ENCODE measurements at regions not wholly inside any gene's neighbourhood (a gene's known extent, or its start where the extent isn't known, plus 50 kb on each side); places are given as distances from the start of the nearest gene placed in this dataset.
"Not testable (repeated sequence)": the region's sequence is repeated elsewhere in the genome, so short reads cannot be mapped to it uniquely, and the experiment has no call there.

- Histone ChIP-seq H3K27ac (ENCODE audit: low read depth, low read length) (no peak overlapping the region), H3K9me3 (ENCODE audit: control insufficient read depth in 1 of 2, low read length in 2 of 2) (no peaks in the 10 kb centered on the region), H3K27me3 (ENCODE audit: control insufficient read depth in 1 of 2, insufficient read depth in 2 of 2, low read length in 2 of 2) (no peaks in the 10 kb centered on the region), H3K9ac (ENCODE audit: low read depth in 1 of 2, low read length in 2 of 2) (no peak overlapping the region), H3K36me3 (ENCODE audit: control insufficient read depth in 1 of 2, insufficient read depth in 2 of 2, low read length in 2 of 2) (no peaks in the 10 kb centered on the region), H3K4me1 (ENCODE audit: control insufficient read depth in 1 of 2, insufficient read depth in 2 of 2, low read length in 2 of 2) (no peaks in the 10 kb centered on the region), H3K4me3 (ENCODE audit: low read depth in 1 of 2, low read length in 2 of 2) (no peak overlapping the region)
These were observed 185.0 kb downstream of the ANKRD60 start for GRCh38 chr20:58043236-58044140.

GRCh38 chr20:58042591-58042990 lies 185.9 kb downstream of the ANKRD60 start:
- no peak overlapping the region for H3K27ac ChIP-seq (ENCODE audit: low read depth, low read length)
- no peaks in the 10 kb centered on the region for H3K27me3 ChIP-seq (ENCODE audit: control insufficient read depth in 1 of 2, insufficient read depth in 2 of 2, low read length in 2 of 2)
- no peaks in the 10 kb centered on the region for H3K9me3 ChIP-seq (ENCODE audit: control insufficient read depth in 1 of 2, low read length in 2 of 2)
- H3K9ac ChIP-seq (ENCODE audit: low read depth in 1 of 2, low read length in 2 of 2) = no peak overlapping the region
- no peak overlapping the region for H3K4me3 ChIP-seq (ENCODE audit: low read depth in 1 of 2, low read length in 2 of 2)
- H3K36me3 ChIP-seq (ENCODE audit: control insufficient read depth in 1 of 2, insufficient read depth in 2 of 2, low read length in 2 of 2) = no peaks in the 10 kb centered on the region
- H3K4me1 ChIP-seq (ENCODE audit: control insufficient read depth in 1 of 2, insufficient read depth in 2 of 2, low read length in 2 of 2) = no peaks in the 10 kb centered on the region

- H3K4me1 ChIP-seq (ENCODE audit: control insufficient read depth in 1 of 2, insufficient read depth in 2 of 2, low read length in 2 of 2) = no peaks in the 10 kb centered on the region
- no peak overlapping the region for H3K4me3 ChIP-seq (ENCODE audit: low read depth in 1 of 2, low read length in 2 of 2)
- no peaks in the 10 kb centered on the region for H3K27me3 ChIP-seq (ENCODE audit: control insufficient read depth in 1 of 2, insufficient read depth in 2 of 2, low read length in 2 of 2)
- no peaks in the 10 kb centered on the region for H3K36me3 ChIP-seq (ENCODE audit: control insufficient read depth in 1 of 2, insufficient read depth in 2 of 2, low read length in 2 of 2)
- H3K9me3 ChIP-seq (ENCODE audit: control insufficient read depth in 1 of 2, low read length in 2 of 2) = no peaks in the 10 kb centered on the region
- no peak overlapping the region for H3K27ac ChIP-seq (ENCODE audit: low read depth, low read length)
- H3K9ac ChIP-seq (ENCODE audit: low read depth in 1 of 2, low read length in 2 of 2) = no peak overlapping the region
These were observed 187.8 kb downstream of the ANKRD60 start for GRCh38 chr20:58040447-58041290.

GRCh38 chr20:58039274-58040092 lies 189.0 kb downstream of the ANKRD60 start:
- H3K9me3 ChIP-seq (ENCODE audit: control insufficient read depth in 1 of 2, low read length in 2 of 2) = no peaks in the 10 kb centered on the region
- H3K27me3 ChIP-seq (ENCODE audit: control insufficient read depth in 1 of 2, insufficient read depth in 2 of 2, low read length in 2 of 2) = no peaks in the 10 kb centered on the region
- H3K9ac ChIP-seq (ENCODE audit: low read depth in 1 of 2, low read length in 2 of 2) = no peak overlapping the region
- H3K36me3 ChIP-seq (ENCODE audit: control insufficient read depth in 1 of 2, insufficient read depth in 2 of 2, low read length in 2 of 2) = no peaks in the 10 kb centered on the region
- no peak overlapping the region for H3K27ac ChIP-seq (ENCODE audit: low read depth, low read length)
- H3K4me1 ChIP-seq (ENCODE audit: control insufficient read depth in 1 of 2, insufficient read depth in 2 of 2, low read length in 2 of 2) = no peaks in the 10 kb centered on the region
- H3K4me3 ChIP-seq (ENCODE audit: low read depth in 1 of 2, low read length in 2 of 2) = no peak overlapping the region

- Histone ChIP-seq H3K36me3 (ENCODE audit: control insufficient read depth in 1 of 2, insufficient read depth in 2 of 2, low read length in 2 of 2) (no peaks in the 10 kb centered on the region), H3K27me3 (ENCODE audit: control insufficient read depth in 1 of 2, insufficient read depth in 2 of 2, low read length in 2 of 2) (no peaks in the 10 kb centered on the region), H3K27ac (ENCODE audit: low read depth, low read length) (no peak overlapping the region), H3K4me3 (ENCODE audit: low read depth in 1 of 2, low read length in 2 of 2) (no peak overlapping the region), H3K4me1 (ENCODE audit: control insufficient read depth in 1 of 2, insufficient read depth in 2 of 2, low read length in 2 of 2) (no peaks in the 10 kb centered on the region), H3K9me3 (ENCODE audit: control insufficient read depth in 1 of 2, low read length in 2 of 2) (no peaks in the 10 kb centered on the region), H3K9ac (ENCODE audit: low read depth in 1 of 2, low read length in 2 of 2) (no peak overlapping the region)
These were observed 190.3 kb downstream of the ANKRD60 start for GRCh38 chr20:58038123-58038654.

- no peak overlapping the region for H3K9ac ChIP-seq (ENCODE audit: low read depth in 1 of 2, low read length in 2 of 2)
- H3K27ac ChIP-seq (ENCODE audit: low read depth, low read length) = no peak overlapping the region
- H3K9me3 ChIP-seq (ENCODE audit: control insufficient read depth in 1 of 2, low read length in 2 of 2) = no peaks in the 10 kb centered on the region
- H3K27me3 ChIP-seq (ENCODE audit: control insufficient read depth in 1 of 2, insufficient read depth in 2 of 2, low read length in 2 of 2) = no peaks in the 10 kb centered on the region
- H3K4me3 ChIP-seq (ENCODE audit: low read depth in 1 of 2, low read length in 2 of 2) = no peak overlapping the region
- no peaks in the 10 kb centered on the region for H3K4me1 ChIP-seq (ENCODE audit: control insufficient read depth in 1 of 2, insufficient read depth in 2 of 2, low read length in 2 of 2)
- no peaks in the 10 kb centered on the region for H3K36me3 ChIP-seq (ENCODE audit: control insufficient read depth in 1 of 2, insufficient read depth in 2 of 2, low read length in 2 of 2)
These were observed 190.8 kb downstream of the ANKRD60 start for GRCh38 chr20:58037631-58038030.

- Histone ChIP-seq H3K4me1 (ENCODE audit: control insufficient read depth in 1 of 2, insufficient read depth in 2 of 2, low read length in 2 of 2) (no peaks in the 10 kb centered on the region), H3K27me3 (ENCODE audit: control insufficient read depth in 1 of 2, insufficient read depth in 2 of 2, low read length in 2 of 2) (peaks cover 0 to 5% of the 10 kb centered on the region in 2 donors), H3K27ac (ENCODE audit: low read depth, low read length) (no peak overlapping the region), H3K36me3 (ENCODE audit: control insufficient read depth in 1 of 2, insufficient read depth in 2 of 2, low read length in 2 of 2) (no peaks in the 10 kb centered on the region), H3K9me3 (ENCODE audit: control insufficient read depth in 1 of 2, low read length in 2 of 2) (no peaks in the 10 kb centered on the region), H3K4me3 (ENCODE audit: low read depth in 1 of 2, low read length in 2 of 2) (no peak overlapping the region), H3K9ac (ENCODE audit: low read depth in 1 of 2, low read length in 2 of 2) (no peak overlapping the region)
These were observed 195.4 kb downstream of the ANKRD60 start for GRCh38 chr20:58033026-58033536.

- H3K4me1 ChIP-seq (ENCODE audit: control insufficient read depth in 1 of 2, insufficient read depth in 2 of 2, low read length in 2 of 2) = no peaks in the 10 kb centered on the region
- no peak overlapping the region for H3K9ac ChIP-seq (ENCODE audit: low read depth in 1 of 2, low read length in 2 of 2)
- no peaks in the 10 kb centered on the region for H3K36me3 ChIP-seq (ENCODE audit: control insufficient read depth in 1 of 2, insufficient read depth in 2 of 2, low read length in 2 of 2)
- peaks cover 0 to 5% of the 10 kb centered on the region in 2 donors for H3K27me3 ChIP-seq (ENCODE audit: control insufficient read depth in 1 of 2, insufficient read depth in 2 of 2, low read length in 2 of 2)
- no peak overlapping the region for H3K27ac ChIP-seq (ENCODE audit: low read depth, low read length)
- no peak overlapping the region for H3K4me3 ChIP-seq (ENCODE audit: low read depth in 1 of 2, low read length in 2 of 2)
- no peaks in the 10 kb centered on the region for H3K9me3 ChIP-seq (ENCODE audit: control insufficient read depth in 1 of 2, low read length in 2 of 2)
These were observed 195.9 kb downstream of the ANKRD60 start for GRCh38 chr20:58032599-58032998.

- H3K27me3 ChIP-seq (ENCODE audit: control insufficient read depth in 1 of 2, insufficient read depth in 2 of 2, low read length in 2 of 2); H3K9me3 ChIP-seq (ENCODE audit: control insufficient read depth in 1 of 2, low read length in 2 of 2); H3K36me3 ChIP-seq (ENCODE audit: control insufficient read depth in 1 of 2, insufficient read depth in 2 of 2, low read length in 2 of 2); H3K27ac ChIP-seq (ENCODE audit: low read depth, low read length); H3K4me3 ChIP-seq (ENCODE audit: low read depth in 1 of 2, low read length in 2 of 2); H3K9ac ChIP-seq (ENCODE audit: low read depth in 1 of 2, low read length in 2 of 2); H3K4me1 ChIP-seq (ENCODE audit: control insufficient read depth in 1 of 2, insufficient read depth in 2 of 2, low read length in 2 of 2): not testable (repeated sequence)
These were observed 197.1 kb downstream of the ANKRD60 start for GRCh38 chr20:58031350-58031749.

All from duodenal mucosa (tissue), 2 donors.